SK-N-SH treated with all-trans-retinoic acid at 6 μM for 48 hours (cell line): ENCODE measurements at regions not wholly inside any gene's neighbourhood (a gene's known extent, or its start where the extent isn't known, plus 50 kb on each side); places are given as distances from the start of the nearest gene placed in this dataset.
"Not testable (repeated sequence)": the region's sequence is repeated elsewhere in the genome, so short reads cannot be mapped to it uniquely, and the experiment has no call there.

Experiments used
- BACH2 ChIP-seq: fragments of 250-450 bp; sonication (Bioruptor Pico); IDR thresholded peaks from 2 replicates; pipeline ENCODE4 v1.9.0; 2021; ENCODE audit warnings: mild to moderate bottlenecking, borderline replicate concordance
- CREB5 ChIP-seq: fragments of 250-450 bp; sonication (Bioruptor Pico); IDR thresholded peaks from 2 replicates; pipeline ENCODE4 v1.5.1; 2020; ENCODE audit warnings: low read depth, mild to moderate bottlenecking, moderate library complexity
- CSDC2 ChIP-seq: fragments of 250-450 bp; sonication (Bioruptor Pico); IDR thresholded peaks from 2 replicates; pipeline ENCODE4 v1.5.0; 2020; ENCODE audit warnings: mild to moderate bottlenecking, moderate library complexity
- POU6F1 ChIP-seq: fragments of 250-450 bp; sonication (Bioruptor Pico); IDR thresholded peaks from 2 replicates; pipeline ENCODE4 v1.8.0; 2021; ENCODE audit warnings: low read depth, mild to moderate bottlenecking, moderate library complexity, borderline replicate concordance
- RARB ChIP-seq: fragments of 250-450 bp; sonication (Bioruptor Pico); IDR thresholded peaks from 2 replicates; pipeline ENCODE4 v1.8.0; 2021; ENCODE audit warnings: mild to moderate bottlenecking, moderate library complexity
- TCF4 ChIP-seq: fragments of 250-450 bp; sonication (Bioruptor Pico); IDR thresholded peaks from 2 replicates; pipeline ENCODE4 v1.8.0; 2021; ENCODE audit warnings: mild to moderate bottlenecking, moderate library complexity, borderline replicate concordance
- ZFP3 ChIP-seq: fragments of 250-450 bp; sonication (Bioruptor Pico); IDR thresholded peaks from 2 replicates; pipeline ENCODE4 v1.5.0; 2020; ENCODE audit warnings: mild to moderate bottlenecking, moderate library complexity

- not testable (repeated sequence) for TF ChIP-seq RARB (CRISPR knock-in tag); CSDC2; BACH2 (CRISPR knock-in tag); CREB5; POU6F1 (CRISPR knock-in tag); ZFP3; TCF4 (CRISPR knock-in tag)
Observed at GRCh38 chr16:79377082-79377481, 223.5 kb downstream of the MAF start.
